GM19023 (cell line): ENCODE measurements at regions not wholly inside any gene's neighbourhood (a gene's known extent, or its start where the extent isn't known, plus 50 kb on each side); places are given as distances from the start of the nearest gene placed in this dataset.
"Not testable (repeated sequence)": the region's sequence is repeated elsewhere in the genome, so short reads cannot be mapped to it uniquely, and the experiment has no call there.

Experiments used
- ATAC-seq: cut with Tn5 transposase; IDR thresholded peaks from one replicate; pipeline ENCODE4 v1.9.1; 2021; ENCODE audit warnings: mild to moderate bottlenecking, moderate library complexity; ENCODE audit not compliant: unreplicated experiment

- not testable (repeated sequence) for ATAC-seq
These were observed 423.8 kb downstream of the PIK3C3 start for GRCh38 chr18:42378854-42379253.

- ATAC-seq: not testable (repeated sequence)
These were observed 426.2 kb downstream of the PIK3C3 start for GRCh38 chr18:42381236-42381635.

- ATAC-seq: no peak
These were observed 437.4 kb downstream of the PIK3C3 start for GRCh38 chr18:42392416-42392815.

GRCh38 chr18:42392926-42393325 is 437.9 kb downstream of the PIK3C3 start:
- ATAC-seq: no peak

- no peak for ATAC-seq
These were observed 439.2 kb downstream of the PIK3C3 start for GRCh38 chr18:42394238-42394637.

GRCh38 chr18:42401131-42401673 is 446.2 kb downstream of the PIK3C3 start:
- ATAC-seq: no peak

- no peak for ATAC-seq
These were observed 449.1 kb downstream of the PIK3C3 start for GRCh38 chr18:42404151-42404550.

GRCh38 chr18:42409005-42409404 is 454.0 kb downstream of the PIK3C3 start:
- no peak for ATAC-seq

GRCh38 chr18:42412281-42412680 is 457.2 kb downstream of the PIK3C3 start:
- no peak for ATAC-seq

GRCh38 chr18:42412896-42413295 is 457.9 kb downstream of the PIK3C3 start:
- ATAC-seq: no peak

GRCh38 chr18:42413870-42414269 is 458.8 kb downstream of the PIK3C3 start:
- no peak for ATAC-seq

GRCh38 chr18:42414756-42415454 is 459.9 kb downstream of the PIK3C3 start:
- ATAC-seq: no peak

GRCh38 chr18:42417189-42417588 is 462.2 kb downstream of the PIK3C3 start:
- no peak for ATAC-seq

- ATAC-seq: no peak
These were observed 463.1 kb downstream of the PIK3C3 start for GRCh38 chr18:42418121-42418520.

GRCh38 chr18:42425025-42425424 is 470.0 kb downstream of the PIK3C3 start:
- ATAC-seq: no peak

- ATAC-seq: no peak
These were observed 471.5 kb downstream of the PIK3C3 start for GRCh38 chr18:42426496-42427015.

GRCh38 chr18:42429196-42429595 is 474.2 kb downstream of the PIK3C3 start:
- no peak for ATAC-seq

- ATAC-seq: no peak
These were observed 481.3 kb downstream of the PIK3C3 start for GRCh38 chr18:42436222-42436765.

GRCh38 chr18:42437001-42437400 is 482.0 kb downstream of the PIK3C3 start:
- ATAC-seq: no peak

GRCh38 chr18:42437646-42438045 is 482.6 kb downstream of the PIK3C3 start:
- ATAC-seq: no peak

- ATAC-seq: no peak
These were observed 487.6 kb downstream of the PIK3C3 start for GRCh38 chr18:42442656-42443055.

- no peak for ATAC-seq
These were observed 489.3 kb downstream of the PIK3C3 start for GRCh38 chr18:42444349-42444748.
